HG02571 (cell line): ENCODE measurements at regions not wholly inside any gene's neighbourhood (a gene's known extent, or its start where the extent isn't known, plus 50 kb on each side); places are given as distances from the start of the nearest gene placed in this dataset.
"Not testable (repeated sequence)": the region's sequence is repeated elsewhere in the genome, so short reads cannot be mapped to it uniquely, and the experiment has no call there.

Source experiments
- ATAC-seq: cut with Tn5 transposase; IDR thresholded peaks from one replicate; pipeline ENCODE4 v1.9.1; 2021; ENCODE audit warnings: mild to moderate bottlenecking, moderate library complexity; ENCODE audit not compliant: unreplicated experiment

DNA sequence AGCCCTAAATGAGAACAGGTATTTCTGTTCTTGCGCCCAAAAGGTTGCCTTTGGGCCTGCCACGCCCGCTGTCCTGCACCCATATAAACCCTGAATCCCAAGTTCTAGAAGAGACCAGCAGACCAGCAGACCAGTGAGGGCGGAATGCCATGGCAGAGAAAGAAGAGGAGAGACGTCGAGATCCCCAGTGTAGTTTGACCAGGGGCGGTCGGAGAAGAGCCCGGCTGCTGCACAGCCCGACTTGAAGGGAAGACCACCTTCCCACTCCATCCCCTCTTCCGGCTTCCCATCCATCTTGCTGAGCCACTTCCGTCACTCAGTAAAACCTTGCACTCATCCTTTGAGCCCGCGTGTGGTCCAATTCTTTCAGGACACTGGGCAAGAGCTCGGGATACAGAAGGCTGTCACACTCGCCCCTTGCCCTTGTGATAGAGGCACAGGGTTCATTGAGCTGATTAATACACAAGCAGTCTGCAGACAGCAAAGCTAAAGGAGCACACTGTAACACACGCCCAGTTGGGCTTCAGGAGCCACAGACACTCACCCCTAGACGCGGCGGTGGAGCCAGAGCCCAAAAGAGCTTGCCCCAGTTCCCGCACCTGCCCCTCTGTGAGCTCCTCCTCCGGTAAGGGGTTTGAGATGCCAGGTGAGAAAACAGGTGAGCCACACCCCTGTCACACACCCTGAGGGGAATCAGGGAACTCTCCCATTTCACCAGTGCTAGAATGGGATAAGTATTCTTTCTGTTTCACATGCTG, 230.8 kb downstream of the PCDH10 start:
- ATAC-seq, result no peak

DNA sequence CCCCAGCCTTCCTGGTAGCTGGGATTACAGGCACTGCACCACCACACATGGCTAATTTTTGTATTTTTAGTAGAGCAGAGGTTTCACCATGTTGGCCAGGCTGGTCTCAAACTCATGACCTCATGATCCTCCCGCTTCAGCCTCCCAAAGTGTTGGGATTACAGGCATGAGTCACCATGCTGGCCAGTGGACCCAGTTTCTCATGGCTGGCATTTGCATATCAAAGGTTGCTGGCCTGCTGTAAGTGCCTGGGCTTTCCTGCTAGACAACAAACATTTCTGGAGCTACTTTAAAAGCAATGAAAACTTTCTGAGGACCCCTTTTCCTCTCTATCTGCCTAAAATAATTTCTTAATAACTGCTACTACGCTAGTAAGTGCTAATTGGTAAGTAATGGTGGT, 228.2 kb downstream of the PCDH10 start:
- ATAC-seq, result no peak

DNA sequence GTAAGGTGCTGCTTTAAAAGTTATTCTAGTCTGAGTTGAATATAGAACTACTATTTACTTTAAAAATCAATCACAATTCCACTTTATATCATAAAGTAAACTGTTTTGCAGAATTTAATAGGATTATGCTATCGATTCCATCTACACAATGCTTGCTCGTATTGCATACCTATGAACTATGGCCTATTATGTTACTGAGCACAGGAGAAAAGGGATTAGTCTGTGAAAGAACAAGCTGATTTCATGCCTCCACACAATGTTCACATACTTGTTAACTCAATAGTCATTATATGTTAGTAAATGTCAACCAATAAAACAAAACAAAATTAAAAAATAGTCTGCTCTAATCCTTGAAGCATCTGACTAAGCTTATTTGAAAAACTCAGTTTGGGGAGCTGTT, 223.6 kb downstream of the PCDH10 start:
- ATAC-seq, result no peak

DNA sequence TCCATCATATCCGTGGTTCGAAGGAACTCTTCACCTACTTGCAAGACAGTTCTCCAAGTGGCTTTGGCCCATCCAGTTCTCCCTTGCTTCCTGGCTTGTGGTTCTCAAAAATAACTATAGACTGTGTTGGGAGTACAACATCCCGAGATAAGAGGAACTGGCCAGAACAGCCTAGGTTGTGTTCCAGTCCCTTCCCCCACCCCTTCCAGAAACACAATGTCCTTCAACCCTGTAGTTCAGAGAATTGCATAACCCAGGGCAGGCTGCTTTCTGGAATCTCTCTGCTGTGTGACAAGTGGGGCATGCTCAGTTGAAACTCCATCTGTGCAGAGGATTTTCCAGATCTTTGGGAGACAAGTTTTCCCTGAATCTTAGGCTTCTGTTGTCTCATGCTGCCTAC, 206.5 kb downstream of the PCDH10 start:
- ATAC-seq, result no peak

DNA sequence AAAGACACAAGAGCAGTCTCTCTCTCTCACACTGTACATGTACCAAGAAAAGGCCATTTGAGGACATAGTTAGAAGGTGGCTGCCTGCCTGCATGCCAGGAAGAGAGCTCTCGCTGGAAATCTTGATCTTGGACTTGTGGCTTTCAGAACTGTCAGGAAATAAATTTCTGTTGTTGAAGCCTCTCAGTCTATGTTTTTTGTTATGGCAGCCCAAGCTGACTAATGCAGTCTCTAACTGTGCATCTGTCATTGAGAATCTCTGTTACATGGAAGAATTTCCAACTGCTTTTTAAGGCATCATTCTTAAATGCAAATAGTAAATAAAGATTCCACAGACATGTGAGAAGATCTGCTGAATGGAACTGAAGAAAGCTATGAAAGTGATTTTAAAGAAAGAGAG, 198.3 kb downstream of the PCDH10 start:
- ATAC-seq, result no peak

DNA sequence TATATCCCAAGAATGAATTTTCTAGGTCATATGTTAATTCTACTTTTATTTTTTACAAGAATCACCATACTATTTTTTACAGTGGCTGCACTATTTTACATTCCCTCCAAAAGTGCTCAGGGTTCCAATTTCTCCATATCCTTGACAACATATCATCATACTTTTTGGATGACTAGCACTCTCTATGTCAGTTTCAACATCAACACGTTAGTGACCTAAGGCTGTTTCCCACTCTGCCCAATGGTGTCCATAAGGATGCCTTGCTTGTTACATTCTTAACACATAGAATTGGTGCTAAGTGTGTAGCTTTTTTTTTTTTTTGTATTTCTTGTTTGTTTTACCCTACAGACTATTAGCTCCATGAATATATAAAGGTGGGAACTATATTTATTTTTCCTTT, 175.4 kb downstream of the PCDH10 start:
- no peak for ATAC-seq

DNA sequence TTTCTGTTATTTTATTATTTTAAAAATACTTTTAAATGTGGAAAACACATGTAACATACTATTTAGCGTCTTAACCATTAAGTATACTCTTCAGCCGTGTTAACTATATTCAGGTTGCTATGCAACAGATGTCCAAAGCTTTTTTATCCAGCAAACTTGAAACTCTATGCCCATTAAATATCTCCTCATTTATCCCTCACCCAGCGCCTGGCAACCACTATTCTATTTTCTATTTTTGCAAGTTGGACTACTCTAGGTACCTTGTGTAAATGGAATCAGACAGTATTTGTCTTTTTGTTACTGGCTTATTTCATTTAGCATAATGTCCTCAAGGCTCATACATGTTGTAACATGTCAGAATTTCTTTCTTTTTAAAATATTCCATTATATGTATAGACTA, 174.6 kb downstream of the PCDH10 start:
- ATAC-seq, result no peak

DNA sequence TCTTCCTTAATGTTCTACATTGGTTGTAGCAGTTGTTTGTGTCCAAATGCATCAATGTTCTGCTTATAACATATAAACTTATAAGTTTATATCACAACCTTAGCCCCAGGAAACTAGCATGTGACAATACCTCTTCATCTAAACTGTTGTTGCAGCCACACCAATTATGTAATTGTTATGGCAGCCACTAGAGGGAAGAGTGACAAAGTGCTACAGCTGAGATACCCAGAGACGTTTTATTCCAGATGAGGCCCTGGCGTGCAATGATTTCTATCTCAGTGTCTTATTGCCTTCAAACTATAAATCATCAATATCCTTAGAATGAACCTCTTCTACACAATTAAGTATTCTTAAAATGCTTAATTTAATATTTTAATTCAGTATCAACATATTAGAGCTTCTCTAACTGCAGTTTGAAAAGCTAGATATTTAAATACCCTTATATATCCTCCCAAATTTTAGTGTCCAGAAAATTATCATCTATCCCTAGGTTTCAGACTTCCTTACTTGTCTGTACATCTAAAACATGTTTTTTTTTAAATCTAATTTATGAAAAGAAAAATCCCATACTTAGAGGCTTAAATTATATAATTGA, 171.6 kb downstream of the PCDH10 start:
- ATAC-seq, result peak; percentile 75

DNA sequence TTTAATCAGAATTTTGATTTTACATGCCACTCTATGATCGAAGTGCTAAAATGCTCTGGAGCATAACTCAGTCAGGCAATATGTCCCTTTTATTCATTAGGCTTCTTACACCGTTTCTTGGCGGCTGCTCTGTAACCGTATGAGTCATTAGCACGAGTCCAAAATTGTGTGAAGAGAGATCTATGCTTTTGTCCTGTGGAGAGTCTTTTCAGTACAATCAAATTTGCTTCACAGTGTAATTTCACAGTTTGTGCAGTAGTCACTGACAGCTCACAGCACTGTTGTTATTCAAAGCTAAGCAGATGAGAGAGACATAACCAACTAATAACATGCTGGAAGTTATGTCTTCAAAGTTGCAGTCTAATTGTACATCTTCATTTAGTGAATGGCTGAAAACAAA, 167.8 kb downstream of the PCDH10 start:
- ATAC-seq, result no peak

DNA sequence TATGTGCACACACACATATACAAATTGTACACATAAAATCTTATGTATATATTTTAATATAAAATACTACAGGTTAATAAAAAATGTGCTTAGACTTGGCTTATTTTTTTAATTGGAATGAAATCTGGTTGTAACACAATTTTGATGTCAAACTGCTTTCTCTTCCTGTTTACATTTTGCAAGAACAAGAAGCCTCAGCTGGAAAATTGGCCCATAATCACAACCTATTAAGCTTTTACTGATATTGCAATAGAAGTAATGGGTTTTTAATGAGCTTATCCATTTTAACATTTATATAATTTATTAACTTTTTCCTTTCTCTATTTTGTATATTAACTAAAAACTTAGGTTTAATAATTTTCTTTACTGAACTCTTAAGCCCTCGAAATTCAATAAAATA, 165.9 kb downstream of the PCDH10 start:
- ATAC-seq, result no peak

DNA sequence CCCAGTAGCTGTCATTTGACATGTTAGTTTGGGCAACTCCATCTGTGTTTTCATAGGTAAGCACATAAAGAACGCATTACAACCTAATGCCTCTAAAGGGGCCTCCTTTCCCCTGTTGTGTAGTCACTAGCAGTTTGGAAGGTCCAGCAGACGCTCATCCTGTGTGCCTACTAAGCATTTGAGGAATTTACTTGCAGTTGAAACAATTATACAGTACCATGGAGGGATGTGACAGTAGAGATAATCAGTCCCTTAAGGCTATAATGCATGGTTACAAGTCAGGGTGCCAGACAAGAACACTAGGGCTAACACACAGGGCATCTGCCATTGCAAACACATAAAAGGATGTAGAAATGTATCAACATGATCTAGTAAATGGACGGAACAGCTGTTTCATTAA, 138.3 kb downstream of the PCDH10 start:
- ATAC-seq, result no peak

DNA sequence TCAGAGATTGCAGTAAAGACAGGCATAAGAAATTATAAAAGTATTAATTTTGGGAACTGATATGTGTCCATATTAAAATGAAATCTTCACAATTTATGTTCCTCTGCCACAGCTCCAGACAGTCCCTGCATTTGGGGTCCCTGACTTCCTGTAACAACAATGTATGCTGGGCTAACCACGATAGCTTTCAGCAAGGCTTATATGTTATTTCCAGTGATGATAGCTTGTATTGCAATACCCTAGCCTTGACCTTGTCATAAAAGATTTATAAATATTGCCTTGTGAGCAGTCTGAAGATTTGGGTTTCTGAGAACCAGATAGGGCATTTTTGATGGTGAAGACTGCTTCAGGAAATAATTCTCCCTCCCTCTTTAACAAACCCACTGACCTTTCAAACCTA, 129.5 kb downstream of the PCDH10 start:
- no peak for ATAC-seq

DNA sequence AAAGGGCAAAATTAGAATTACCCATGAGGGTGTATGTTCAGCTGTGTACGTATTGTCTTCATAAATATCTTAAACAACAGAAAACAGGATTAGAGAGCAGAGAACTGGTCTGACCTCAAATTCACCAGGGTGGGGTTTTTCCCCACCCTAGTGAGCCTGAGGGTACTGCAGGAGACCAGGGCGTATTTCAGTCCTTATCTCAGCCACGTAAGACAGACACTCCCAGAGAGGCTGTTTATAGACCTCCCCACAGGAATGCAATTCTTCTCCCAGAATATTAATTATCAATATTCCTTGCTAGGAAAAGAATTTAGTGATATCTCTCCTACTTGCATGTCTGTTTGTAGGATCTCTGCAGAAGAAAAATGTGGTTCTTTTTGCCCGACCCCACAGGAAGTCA, 128.8 kb downstream of the PCDH10 start:
- ATAC-seq, result not testable (repeated sequence)

DNA sequence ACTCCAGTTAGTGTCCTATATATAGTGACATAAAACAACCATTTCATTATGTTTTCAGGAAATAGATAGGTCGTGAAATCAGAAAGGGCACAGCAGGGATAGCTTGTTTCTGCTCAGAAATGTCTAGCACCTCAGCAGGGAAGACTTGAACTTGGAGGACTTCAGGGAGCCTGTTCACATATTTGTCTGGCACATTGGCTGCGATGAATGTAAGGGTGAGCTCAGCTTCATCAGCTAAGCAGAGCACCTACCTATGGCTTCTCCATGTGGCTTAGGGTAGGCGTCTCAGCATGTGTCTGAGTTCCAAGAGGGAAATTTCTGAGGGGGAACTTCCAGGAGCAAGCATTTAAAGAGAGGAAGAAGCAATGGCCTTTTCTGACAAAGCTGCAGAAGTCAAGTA, 126.2 kb downstream of the PCDH10 start:
- ATAC-seq, result no peak

DNA sequence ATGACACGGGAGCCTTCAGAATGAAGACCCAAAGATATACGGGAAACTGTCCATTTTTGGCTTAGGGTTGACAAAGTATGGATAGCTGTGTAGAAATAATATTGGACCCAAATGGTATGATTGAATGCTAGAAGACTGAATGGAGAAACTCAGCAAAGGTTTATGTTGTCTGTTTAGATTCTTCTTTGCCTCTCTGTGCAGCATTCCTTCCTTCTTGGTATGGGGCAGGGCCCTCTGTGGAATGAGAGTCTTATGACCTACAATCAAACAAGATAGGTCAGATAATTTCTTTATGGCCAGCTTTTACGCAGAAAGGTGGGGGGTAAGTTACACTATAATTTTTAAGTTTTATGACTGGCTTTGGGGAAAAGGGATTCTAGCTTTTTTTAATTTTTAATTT, 124.3 kb downstream of the PCDH10 start:
- ATAC-seq, result no peak

DNA sequence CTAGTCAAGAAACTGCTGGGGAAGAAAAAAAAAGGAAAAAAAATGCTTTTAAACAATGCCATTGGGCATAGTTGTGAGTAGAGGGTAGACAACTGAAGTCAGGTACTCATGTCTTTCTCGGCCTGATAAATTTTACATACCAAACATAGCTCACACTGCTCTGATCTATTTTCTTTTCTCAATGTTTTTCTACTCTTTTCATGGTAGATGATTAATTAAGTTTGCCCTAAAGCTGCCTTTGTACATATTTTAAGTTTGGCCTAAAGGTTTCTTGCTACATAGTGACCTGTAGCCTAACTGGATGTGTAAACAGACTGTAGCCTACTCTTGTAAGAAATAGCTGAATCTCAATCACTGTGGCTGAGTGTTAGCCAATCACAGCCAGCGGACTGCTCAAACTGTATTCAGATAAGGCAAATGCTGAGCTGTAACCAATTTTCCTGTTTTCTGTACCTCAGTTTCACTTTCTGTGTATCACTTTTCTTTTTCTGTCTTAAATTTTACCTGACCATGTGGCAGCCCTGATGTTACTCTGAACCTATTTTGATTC, 121.0 kb downstream of the PCDH10 start:
- no peak for ATAC-seq

DNA sequence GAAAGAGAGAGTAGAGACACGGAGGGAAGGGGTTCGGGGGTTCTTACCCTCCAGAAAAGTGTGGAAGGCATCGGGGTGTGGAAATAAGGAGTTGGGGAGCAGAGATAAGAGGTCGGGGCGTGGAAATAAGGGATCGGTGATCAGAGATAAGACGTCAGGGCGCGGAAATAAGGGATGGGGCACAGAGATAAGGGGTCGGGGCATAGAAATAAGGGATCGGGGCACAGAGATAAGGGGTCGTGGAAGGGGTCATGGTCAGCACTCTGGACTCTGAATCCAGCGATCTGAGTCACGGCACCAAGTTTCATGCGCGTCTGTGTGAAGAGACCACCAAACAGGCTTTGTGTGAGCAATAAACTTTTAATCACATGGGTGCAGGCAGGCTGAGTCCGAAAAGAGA, 119.1 kb downstream of the PCDH10 start:
- no peak for ATAC-seq

DNA sequence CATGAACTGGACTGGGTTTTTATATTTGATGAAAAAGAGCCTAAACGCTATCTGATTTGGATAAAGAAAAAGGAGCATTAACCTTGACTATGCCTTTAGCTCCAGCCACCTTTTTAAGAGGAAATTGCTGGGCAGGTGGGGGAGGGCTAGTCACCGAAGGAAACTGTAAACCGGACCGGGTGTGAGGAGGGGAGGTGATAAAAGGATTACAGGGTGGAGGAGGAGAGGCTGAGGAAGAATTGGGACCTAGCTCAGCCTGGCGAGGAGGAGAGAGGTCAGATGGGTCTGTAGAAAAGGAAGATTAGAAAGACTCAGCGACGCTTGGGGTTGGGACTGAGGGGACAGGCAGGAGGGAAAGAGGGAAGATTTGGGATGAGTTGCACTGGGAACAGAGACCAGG, 118.4 kb downstream of the PCDH10 start:
- not testable (repeated sequence) for ATAC-seq

DNA sequence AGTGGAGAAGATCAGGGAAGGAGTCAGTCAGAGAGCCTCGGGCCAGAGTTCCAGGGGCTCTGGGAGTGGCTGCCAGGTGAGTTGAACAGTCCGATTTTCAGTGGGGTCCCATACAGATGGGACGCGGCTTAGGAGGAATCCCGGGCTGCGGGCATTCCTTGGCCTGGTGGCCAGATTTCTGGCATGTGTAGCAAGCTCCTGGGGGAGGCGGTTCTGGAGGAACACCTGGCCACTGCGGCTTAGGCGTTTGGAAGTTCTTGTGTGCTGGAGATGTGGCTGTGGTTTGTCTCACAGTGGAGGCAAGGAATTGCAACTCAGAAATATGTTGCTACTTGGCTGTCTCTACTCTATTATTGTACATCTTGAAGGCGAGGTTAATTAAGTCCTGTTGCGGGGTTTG, 117.9 kb downstream of the PCDH10 start:
- ATAC-seq, result not testable (repeated sequence)

DNA sequence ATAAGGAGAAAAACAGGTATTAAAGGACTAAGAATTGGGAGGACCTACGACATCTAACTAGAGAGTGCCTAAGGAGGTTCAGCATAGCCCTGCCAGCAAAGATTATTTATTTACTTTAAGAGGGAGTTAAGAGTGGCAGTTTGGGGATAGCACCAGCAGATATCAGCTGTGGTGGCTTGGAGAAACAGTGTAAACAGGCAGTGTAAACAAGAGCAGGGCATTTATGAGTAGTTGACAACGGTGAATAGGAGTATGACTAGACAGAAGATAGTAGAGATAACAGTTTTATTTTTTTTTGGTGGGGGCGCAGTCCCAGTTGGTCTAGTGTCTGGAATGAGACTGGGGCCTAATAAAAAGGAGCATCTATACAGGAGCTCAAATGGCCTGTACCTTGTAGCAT, 115.2 kb downstream of the PCDH10 start:
- not testable (repeated sequence) for ATAC-seq

DNA sequence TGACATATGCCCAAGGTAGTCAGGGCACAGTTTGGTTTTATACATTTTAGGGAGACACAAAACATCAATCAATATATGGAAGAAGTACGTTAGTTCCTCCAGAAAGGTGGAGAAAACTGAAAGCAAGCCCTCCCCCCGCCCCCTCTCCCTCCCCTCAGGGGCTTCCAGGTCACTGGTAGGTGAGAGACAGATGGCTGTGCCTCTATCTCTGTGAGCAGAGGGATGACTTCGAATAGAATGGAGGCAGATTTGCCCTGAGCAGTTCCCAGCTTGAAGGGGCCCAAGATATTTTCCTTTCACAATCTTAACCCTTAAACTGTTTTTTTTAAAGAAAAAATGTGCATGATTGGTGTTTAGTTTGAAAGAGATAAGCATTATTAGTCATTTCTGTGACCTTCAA, 114.0 kb downstream of the PCDH10 start:
- ATAC-seq, result no peak

DNA sequence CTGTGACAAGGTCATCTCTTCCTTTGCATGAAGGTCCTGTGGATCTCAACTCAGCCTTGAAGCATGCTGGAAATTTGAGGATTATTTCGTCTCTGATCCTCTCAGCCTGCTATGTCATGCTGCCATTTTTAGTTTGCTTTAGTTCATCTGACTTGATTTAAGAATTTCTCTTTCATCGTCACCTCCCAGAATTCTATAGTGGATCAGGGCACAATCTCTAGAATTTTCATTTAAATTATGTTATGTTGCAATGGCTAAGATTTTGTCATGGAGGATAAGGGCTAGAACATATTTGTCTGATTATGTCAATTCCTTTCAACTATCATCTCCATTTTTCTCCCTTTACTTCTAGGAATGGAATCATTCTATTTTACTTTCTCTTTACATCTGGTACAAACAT, 98.8 kb downstream of the PCDH10 start:
- ATAC-seq, result no peak

DNA sequence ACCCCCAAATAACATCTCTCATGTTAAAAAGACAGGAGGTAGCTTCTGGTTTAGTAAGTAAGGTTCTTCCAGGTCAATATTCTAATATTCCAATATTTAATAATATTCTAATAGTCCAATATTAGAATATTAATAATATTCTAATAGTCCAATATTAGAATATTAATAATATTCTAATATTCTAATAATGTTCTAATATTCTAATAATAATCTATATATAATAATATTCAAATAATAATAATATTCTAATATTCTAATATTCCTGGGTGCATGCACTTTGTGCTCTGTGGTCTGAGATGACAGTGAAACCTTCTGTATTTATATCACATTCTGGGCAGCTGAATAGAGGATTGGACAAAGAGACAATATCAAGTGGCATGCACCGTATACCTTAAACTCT, 96.1 kb downstream of the PCDH10 start:
- no peak for ATAC-seq
